ENCODE measurements at regions not wholly inside any gene's neighbourhood (a gene's known extent, or its start where the extent isn't known, plus 50 kb on each side); places are given as distances from the start of the nearest gene placed in this dataset.

DNA sequence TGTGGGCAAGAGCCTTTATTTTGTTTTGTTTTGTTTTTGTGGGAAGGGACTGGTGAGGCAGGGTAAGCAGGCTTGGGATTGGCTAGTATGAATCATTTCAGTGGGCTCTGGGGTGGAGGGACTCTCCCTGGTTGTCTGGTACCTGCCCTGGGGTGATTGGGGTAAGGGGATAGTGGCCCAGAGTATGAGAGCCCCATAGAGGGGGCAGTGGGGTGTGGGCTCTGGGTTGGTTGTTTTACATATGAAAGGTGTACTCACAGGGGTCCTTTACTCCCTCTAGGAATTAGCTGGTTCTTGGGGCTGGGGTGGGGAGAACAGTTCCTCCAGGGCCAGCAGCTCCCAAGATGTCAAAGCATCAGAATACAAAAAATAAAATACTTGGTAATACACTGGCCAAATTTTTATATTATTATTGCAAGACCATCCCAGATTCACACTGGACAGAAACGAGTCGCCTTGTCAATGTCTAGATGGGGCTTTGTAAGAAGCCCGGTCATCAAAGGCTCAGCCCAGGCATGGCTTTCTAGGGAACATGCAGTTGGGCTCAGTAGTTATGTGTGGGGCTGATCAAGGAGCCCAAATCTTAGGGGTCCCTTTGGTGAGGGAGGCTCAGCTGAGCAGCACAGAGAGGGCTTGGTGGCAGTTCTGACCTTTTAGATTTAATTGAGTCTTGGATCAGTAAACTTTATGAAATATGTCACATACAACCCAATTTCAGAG, 190.5 kb downstream of the NXNL2 start:
- H3K27me3 Mint-ChIP-seq, result peaks cover 23% of the 10 kb centered on the region
- no peaks in the 10 kb centered on the region for H3K9me3 Mint-ChIP-seq
- H3K4me1 Mint-ChIP-seq (ENCODE audit: low read depth), result no peaks in the 10 kb centered on the region
- H3K27ac Mint-ChIP-seq, result no peak overlapping the region
- no peak overlapping the region for H3K4me3 Mint-ChIP-seq
- no peaks in the 10 kb centered on the region for H3K36me3 Mint-ChIP-seq (ENCODE audit: low read depth)

DNA sequence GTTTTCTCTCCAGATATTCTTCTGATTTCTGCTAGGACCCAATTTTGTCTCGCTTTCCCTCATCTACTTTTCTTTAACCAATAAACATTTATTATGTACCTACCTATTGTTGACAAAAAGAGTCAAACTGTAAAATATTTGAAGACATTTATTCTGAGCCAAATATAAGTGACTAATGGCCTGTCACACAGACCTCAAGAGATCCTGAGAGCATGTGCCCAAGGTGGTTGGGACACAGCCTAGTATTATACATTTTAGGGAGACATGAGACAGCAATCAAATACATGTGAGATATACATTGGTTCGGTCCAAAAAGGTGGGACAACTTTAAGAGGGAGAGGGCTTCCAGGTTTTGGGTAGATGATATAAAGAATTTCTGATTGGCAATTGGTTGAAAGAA, 191.8 kb downstream of the NXNL2 start:
- Mint-ChIP-seq H3K4me1 (ENCODE audit: low read depth) (no peaks in the 10 kb centered on the region), H3K4me3 (no peak overlapping the region), H3K27ac (no peak overlapping the region), H3K27me3 (peaks cover 31% of the 10 kb centered on the region), H3K9me3 (peaks cover 4% of the 10 kb centered on the region), H3K36me3 (ENCODE audit: low read depth) (no peaks in the 10 kb centered on the region)

DNA sequence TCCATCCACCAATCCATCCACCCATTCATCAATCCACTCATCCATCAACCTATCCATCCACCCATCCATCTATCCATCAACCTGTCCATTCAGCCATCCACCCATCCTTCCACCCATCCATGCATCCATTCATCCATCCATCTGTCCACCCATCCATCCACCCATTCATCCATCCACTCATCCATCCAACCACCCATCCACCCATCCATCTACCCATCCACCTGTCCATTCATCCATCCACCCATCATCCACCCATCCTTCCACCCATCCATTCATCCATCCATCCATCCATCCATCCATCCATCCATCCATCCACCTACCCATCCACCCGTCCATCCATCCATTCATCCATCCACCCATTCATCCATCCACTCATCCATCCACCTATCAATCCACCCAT, 195.8 kb downstream of the NXNL2 start:
- no peaks in the 10 kb centered on the region for H3K4me1 Mint-ChIP-seq (ENCODE audit: low read depth)
- no peak overlapping the region for H3K4me3 Mint-ChIP-seq
- no peaks in the 10 kb centered on the region for H3K36me3 Mint-ChIP-seq (ENCODE audit: low read depth)
- H3K9me3 Mint-ChIP-seq, result peaks cover 4% of the 10 kb centered on the region
- peaks cover 22% of the 10 kb centered on the region for H3K27me3 Mint-ChIP-seq
- no peak overlapping the region for H3K27ac Mint-ChIP-seq

DNA sequence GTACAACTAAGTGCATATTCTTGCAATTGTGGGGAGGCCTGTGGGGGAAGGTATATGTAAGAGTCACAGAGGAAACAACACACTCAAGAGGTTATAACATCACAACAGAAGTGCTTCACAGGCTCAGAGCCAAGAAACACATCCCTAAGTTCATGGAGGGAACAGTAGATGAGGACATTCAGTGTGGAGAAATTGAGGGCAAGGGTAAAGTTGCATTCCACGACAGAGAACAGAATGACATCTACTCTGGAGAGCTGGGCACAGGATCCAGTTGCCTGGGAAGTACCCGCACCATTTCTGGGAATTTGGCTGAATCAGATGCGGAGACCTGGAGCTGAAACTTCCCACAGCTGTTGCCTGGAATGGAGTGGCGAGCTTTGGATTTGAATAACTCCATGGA, 197.2 kb downstream of the NXNL2 start:
- peaks cover 4% of the 10 kb centered on the region for H3K9me3 Mint-ChIP-seq
- no peaks in the 10 kb centered on the region for H3K36me3 Mint-ChIP-seq (ENCODE audit: low read depth)
- H3K27ac Mint-ChIP-seq, result no peak overlapping the region
- H3K27me3 Mint-ChIP-seq, result peaks cover 17% of the 10 kb centered on the region
- H3K4me1 Mint-ChIP-seq (ENCODE audit: low read depth), result no peaks in the 10 kb centered on the region
- H3K4me3 Mint-ChIP-seq, result no peak overlapping the region

DNA sequence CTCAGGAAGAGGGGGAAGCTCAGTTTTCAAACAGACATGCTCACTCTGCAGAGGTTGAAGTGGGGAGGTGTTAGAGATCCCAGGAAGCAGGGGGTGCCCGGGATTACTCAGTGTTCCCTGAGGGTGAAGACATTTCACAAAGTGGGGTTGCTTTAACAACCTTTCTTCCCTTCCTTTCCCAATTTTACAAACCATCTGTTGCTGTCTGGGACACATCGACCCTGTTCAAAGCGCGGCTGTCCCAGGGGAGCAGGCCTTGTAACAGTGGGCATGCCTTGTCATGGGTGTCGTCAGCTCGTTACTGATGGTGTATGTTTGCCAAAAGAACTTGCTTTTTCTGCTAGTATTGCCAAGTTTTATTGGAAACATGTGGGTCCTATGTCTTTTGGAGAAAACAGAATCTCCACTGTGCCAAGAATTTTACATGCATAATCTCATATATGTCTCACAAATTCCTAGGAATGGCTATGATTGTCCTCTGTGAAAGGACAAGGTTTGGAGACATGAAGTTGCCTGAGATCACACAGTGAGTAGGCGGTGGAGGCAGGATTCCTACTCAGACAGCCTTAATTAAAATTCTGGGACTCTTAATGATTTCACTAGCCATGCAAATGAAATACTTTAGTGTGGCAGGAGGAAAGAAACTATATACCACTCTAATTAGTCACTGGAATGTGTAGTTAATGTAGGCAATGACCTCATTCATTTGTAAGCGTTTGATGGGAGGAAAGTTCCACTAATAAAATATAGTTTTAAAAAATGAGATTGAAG, 198.9 kb downstream of the NXNL2 start:
- H3K27ac Mint-ChIP-seq, result no peak overlapping the region
- H3K9me3 Mint-ChIP-seq, result peaks cover 4% of the 10 kb centered on the region
- no peaks in the 10 kb centered on the region for H3K4me1 Mint-ChIP-seq (ENCODE audit: low read depth)
- peaks cover 28% of the 10 kb centered on the region for H3K27me3 Mint-ChIP-seq
- no peaks in the 10 kb centered on the region for H3K36me3 Mint-ChIP-seq (ENCODE audit: low read depth)
- H3K4me3 Mint-ChIP-seq, result no peak overlapping the region

DNA sequence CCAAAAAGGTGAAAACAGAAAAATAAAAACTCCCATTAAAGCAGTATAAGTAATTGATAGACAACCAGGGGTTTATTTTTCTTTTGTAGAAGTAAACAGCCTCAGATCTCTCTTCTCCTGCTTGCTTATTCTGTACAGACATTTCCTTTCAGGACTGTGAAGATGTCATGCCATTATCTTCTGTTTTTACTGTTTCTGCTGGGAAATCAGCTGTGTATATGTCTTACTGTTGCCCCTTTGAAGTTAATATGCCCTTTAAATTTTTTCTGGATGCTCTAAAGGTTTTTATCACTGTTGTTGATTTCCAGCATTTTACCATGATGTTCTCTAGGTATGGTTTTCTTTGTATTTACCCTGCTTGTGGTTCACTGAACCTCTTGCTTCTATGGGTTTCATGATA, 199.5 kb downstream of the NXNL2 start:
- no peak overlapping the region for H3K4me3 Mint-ChIP-seq

DNA sequence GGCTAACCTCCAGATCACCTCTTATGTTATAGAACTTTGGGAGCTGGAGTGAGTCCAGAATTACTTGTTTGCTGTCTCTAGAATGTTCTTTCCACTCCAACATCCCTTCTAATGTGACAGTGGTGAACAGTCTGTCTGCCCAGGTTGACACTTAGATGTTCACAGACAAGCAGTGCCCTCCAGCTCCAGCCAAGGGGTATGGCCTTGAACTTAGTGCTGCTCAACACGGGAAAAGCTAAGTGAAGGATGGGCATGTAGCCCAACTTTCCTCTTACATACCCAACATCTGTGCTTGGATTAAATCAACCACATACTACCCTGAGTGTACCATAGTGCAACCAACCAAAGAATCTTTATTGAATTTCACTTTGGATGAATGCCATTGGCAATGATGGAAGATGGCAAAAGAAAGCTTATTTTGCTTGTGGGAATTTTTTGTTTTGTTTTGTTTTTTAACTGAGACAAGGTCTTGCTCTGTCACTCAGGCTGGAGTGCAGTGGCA, 201.2 kb downstream of the NXNL2 start:
- no peaks in the 10 kb centered on the region for H3K9me3 Mint-ChIP-seq
- H3K36me3 Mint-ChIP-seq (ENCODE audit: low read depth), result no peaks in the 10 kb centered on the region
- H3K27ac Mint-ChIP-seq, result no peak overlapping the region
- no peak overlapping the region for H3K4me3 Mint-ChIP-seq
- no peaks in the 10 kb centered on the region for H3K4me1 Mint-ChIP-seq (ENCODE audit: low read depth)
- H3K27me3 Mint-ChIP-seq, result peaks cover 25% of the 10 kb centered on the region

More for the DNA sequence above, 199.5 kb downstream of the NXNL2 start:
- Mint-ChIP-seq H3K9me3 (peaks cover 4% of the 10 kb centered on the region), H3K27ac (no peak overlapping the region), H3K27me3 (peaks cover 32% of the 10 kb centered on the region), H3K4me1 (ENCODE audit: low read depth) (no peaks in the 10 kb centered on the region), H3K36me3 (ENCODE audit: low read depth) (no peaks in the 10 kb centered on the region)

DNA sequence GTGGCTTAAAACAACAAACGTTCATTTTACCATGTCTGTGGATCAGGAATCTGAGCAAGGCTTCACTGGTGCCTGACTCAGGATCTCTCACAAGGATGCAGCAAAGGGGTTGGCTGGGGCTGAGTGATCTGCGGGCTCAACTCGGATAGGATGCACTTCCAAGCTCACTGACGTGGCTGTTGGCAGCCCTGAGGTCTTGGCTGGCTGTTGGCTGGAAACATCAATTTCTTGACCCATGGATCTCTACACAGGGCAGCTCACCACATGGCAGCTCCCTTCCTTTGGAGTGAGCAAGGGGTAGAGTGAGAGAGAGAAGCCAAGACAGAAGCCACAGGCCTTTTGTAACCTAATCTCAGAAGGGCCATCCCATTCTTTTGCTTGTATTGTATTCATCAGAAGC, 202.1 kb downstream of the NXNL2 start:
- H3K4me1 Mint-ChIP-seq (ENCODE audit: low read depth), result no peaks in the 10 kb centered on the region
- H3K9me3 Mint-ChIP-seq, result no peaks in the 10 kb centered on the region
- H3K27me3 Mint-ChIP-seq, result peaks cover 20% of the 10 kb centered on the region
- H3K4me3 Mint-ChIP-seq, result no peak overlapping the region
- no peaks in the 10 kb centered on the region for H3K36me3 Mint-ChIP-seq (ENCODE audit: low read depth)
- H3K27ac Mint-ChIP-seq, result no peak overlapping the region

DNA sequence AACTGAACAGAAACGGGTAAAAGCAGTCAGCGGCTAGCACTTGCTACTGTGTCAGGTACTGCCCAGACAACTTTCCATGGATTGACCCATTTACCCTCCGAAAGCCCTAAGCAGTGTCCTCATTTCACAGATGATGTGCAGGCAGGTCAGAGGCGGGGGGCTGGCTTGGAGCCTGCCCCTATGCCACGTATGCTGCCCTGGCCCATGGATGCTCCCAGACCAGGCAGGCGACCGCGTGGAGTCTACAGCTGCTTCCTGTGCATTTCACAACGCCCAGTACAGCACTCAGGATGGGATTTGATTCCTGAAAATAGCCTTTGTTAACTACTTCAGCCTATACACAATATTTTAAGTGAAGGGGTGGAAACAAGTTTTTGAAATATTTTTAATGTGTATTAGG, 202.9 kb downstream of the NXNL2 start:
- Mint-ChIP-seq H3K4me1 (ENCODE audit: low read depth) (no peaks in the 10 kb centered on the region), H3K36me3 (ENCODE audit: low read depth) (no peaks in the 10 kb centered on the region), H3K27me3 (peaks cover 18% of the 10 kb centered on the region), H3K4me3 (no peak overlapping the region), H3K27ac (no peak overlapping the region), H3K9me3 (no peaks in the 10 kb centered on the region)

DNA sequence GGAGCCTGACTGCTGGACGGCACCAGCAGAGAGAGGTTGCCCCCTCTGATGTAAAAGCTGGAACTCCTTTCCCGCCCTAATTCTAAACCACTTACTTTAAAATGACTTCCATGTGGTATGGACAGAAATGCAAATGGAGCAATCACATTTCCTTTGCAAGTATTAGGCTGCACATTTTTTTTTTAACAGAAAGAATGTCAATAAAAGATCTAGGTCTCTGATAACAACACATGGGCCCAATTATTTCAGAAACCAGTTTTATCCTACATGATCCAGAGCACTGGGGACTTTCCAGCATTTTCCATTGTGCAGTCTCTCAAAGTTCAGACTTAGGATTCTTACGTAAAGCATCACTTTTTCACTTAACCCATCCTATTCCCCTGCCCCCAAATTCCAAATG, 203.7 kb downstream of the NXNL2 start:
- no peaks in the 10 kb centered on the region for H3K9me3 Mint-ChIP-seq
- no peak overlapping the region for H3K27ac Mint-ChIP-seq
- peaks cover 18% of the 10 kb centered on the region for H3K27me3 Mint-ChIP-seq
- no peaks in the 10 kb centered on the region for H3K36me3 Mint-ChIP-seq (ENCODE audit: low read depth)
- H3K4me3 Mint-ChIP-seq, result no peak overlapping the region
- H3K4me1 Mint-ChIP-seq (ENCODE audit: low read depth), result no peaks in the 10 kb centered on the region

DNA sequence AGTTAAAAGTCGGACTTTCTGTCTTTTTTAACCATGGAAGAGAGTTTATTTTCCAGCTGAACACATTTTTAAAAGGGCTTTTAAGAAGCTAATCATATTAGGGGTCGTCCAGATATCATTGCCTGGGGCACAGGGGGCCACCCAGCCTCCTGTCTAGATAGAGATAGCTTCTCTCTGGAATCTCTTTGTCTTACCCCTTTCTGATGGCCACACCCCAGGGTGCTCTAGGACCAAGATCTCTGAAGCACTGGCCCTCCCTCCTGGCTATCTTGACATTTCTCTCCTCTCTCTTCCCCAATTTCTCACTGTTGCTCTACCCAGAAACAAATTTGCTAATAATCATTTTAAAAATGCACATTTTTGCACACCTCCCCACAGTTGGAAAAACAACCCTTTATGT, 204.4 kb downstream of the NXNL2 start:
- H3K4me3 Mint-ChIP-seq, result no peak overlapping the region
- peaks cover 18% of the 10 kb centered on the region for H3K27me3 Mint-ChIP-seq
- H3K27ac Mint-ChIP-seq, result no peak overlapping the region
- no peaks in the 10 kb centered on the region for H3K36me3 Mint-ChIP-seq (ENCODE audit: low read depth)
- H3K4me1 Mint-ChIP-seq (ENCODE audit: low read depth), result no peaks in the 10 kb centered on the region
- no peaks in the 10 kb centered on the region for H3K9me3 Mint-ChIP-seq

DNA sequence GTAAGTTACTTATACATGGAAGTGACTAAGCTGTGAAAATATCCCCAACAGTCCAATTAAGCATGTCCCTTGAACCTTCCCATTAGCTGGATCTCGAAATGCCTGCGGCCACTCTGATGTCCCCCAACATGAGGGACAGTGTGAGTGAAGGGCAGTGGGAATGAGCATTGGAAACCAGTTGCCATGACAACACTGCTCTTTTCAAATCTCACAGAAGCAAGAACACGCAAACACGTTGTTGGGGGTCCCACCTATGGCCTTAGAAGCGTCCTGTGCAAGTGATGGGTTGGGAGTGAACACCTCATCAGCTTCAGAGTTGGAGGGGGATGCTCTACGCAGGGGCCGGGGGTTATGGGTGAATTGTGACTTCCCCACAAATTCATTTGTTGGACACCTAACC, 205.9 kb downstream of the NXNL2 start:
- H3K9me3 Mint-ChIP-seq, result no peaks in the 10 kb centered on the region
- H3K27ac Mint-ChIP-seq, result no peak overlapping the region
- no peaks in the 10 kb centered on the region for H3K4me1 Mint-ChIP-seq (ENCODE audit: low read depth)
- peaks cover 19% of the 10 kb centered on the region for H3K27me3 Mint-ChIP-seq
- no peaks in the 10 kb centered on the region for H3K36me3 Mint-ChIP-seq (ENCODE audit: low read depth)
- H3K4me3 Mint-ChIP-seq, result no peak overlapping the region

DNA sequence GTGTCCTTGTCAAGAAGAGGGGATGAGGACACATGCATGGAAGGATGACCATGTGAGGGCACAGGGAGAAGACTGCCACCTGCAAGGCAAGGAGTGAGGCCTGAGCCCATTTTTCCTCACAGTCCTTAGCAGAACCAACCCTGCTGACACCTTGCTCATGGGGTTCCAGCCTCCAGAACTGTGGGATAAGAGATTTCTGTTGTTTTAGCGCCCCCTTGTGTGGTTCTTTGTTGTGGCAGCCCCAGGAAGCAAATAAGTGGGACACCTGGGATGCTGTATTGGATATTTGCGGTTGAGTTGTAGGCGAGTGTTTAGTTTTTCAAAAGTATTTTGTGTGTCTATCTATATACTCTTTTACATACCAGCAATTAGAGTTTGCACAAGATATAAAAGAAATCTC, 206.4 kb downstream of the NXNL2 start:
- Mint-ChIP-seq H3K4me1 (ENCODE audit: low read depth) (no peaks in the 10 kb centered on the region), H3K36me3 (ENCODE audit: low read depth) (no peaks in the 10 kb centered on the region), H3K9me3 (no peaks in the 10 kb centered on the region), H3K4me3 (no peak overlapping the region), H3K27me3 (peaks cover 22% of the 10 kb centered on the region), H3K27ac (no peak overlapping the region)

DNA sequence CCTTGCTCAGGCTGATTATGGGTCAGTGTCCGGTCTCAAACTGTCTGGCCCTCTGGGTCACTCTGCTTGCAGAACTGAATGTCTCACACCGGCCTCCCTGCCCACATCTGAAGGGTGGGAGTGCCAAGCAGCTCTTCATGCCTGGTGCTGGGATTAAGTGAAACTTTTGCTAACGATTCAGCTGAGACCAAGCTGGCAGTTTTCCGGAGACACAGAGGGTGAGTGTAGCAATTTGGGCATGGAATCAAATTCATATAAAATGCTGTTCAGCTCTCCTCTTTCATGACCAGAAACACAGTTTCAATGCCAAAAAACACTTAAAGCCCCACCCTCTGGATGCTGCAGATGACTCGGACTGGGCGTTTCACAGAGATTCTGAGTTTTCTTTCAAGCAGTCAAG, 207.5 kb downstream of the NXNL2 start:
- Mint-ChIP-seq H3K27ac (no peak overlapping the region), H3K4me1 (ENCODE audit: low read depth) (no peaks in the 10 kb centered on the region), H3K27me3 (peaks cover 22% of the 10 kb centered on the region), H3K36me3 (ENCODE audit: low read depth) (no peaks in the 10 kb centered on the region), H3K4me3 (no peak overlapping the region), H3K9me3 (no peaks in the 10 kb centered on the region)

DNA sequence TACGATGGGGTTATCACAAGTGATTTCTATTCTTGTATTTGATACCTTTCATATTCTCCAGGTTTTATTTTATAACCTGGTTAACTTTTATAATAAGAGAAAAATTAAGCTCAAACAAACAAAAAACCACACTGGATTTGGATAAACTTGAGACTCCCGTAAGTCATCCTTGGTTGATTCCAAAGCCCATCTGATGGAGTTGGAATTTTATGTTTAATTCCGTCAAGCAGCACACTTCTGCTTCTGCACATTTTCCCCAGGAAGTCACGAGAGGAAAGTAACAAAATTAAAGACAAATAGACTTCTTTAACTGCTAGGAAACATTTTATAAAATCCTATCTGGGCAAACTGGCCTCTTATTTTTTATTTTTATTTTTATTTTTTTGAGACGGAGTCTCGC, 207.9 kb downstream of the NXNL2 start:
- Mint-ChIP-seq H3K9me3 (no peaks in the 10 kb centered on the region), H3K4me1 (ENCODE audit: low read depth) (no peaks in the 10 kb centered on the region), H3K27me3 (peaks cover 18% of the 10 kb centered on the region), H3K4me3 (no peak overlapping the region), H3K36me3 (ENCODE audit: low read depth) (no peaks in the 10 kb centered on the region), H3K27ac (no peak overlapping the region)

Measured in stimulated activated naive CD8-positive, alpha-beta T cell treated with anti-CD3 and anti-CD28 coated beads, Interleukin-15, Interleukin-2, amounts not matched to agents 100 ng/mL and 50 ng/mL, for 24 hours (primary cell).